Uterus (tissue), 3 donors: ENCODE measurements at regions not wholly inside any gene's neighbourhood (a gene's known extent, or its start where the extent isn't known, plus 50 kb on each side); places are given as distances from the start of the nearest gene placed in this dataset.

Source experiments
- DNase-seq, 2 donors: peaks; one replicate each; pipeline ENCODE4 v3.0.0-alpha.2; 2019 to 2020
- H3K27ac ChIP-seq, 2 donors: fragments of 200-600 bp; sonication (generic); 1 replicate in 1 of 2; 2 replicates in 1 of 2; pipeline ENCODE4 v1.5.1; 2016 to 2018
- H3K27me3 ChIP-seq, 2 donors: fragments of 200-600 bp; sonication (generic); one replicate each; pipeline ENCODE4 v1.5.1; 2018 to 2019; ENCODE audit warnings: control low read depth in 1 of 2
- H3K36me3 ChIP-seq, 2 donors: fragments of 200-600 bp; sonication (generic); one replicate each; pipeline ENCODE4 v1.5.1; 2019; ENCODE audit warnings: control low read depth in 1 of 2
- H3K4me1 ChIP-seq, 2 donors: fragments of 200-600 bp; sonication (generic); one replicate each; pipeline ENCODE4 v1.5.1; 2018 to 2019; ENCODE audit warnings: control low read depth in 1 of 2
- H3K4me3 ChIP-seq, 2 donors: fragments of 200-600 bp; sonication (generic); 1 replicate in 1 of 2; 2 replicates in 1 of 2; pipeline ENCODE4 v1.5.1; 2018 to 2019; ENCODE audit warnings: mild to moderate bottlenecking in 1 of 2
- H3K9me3 ChIP-seq, 2 donors: fragments of 200-600 bp; sonication (generic); one replicate each; pipeline ENCODE4 v1.5.1; 2019; ENCODE audit warnings: control low read depth in 1 of 2
- CTCF ChIP-seq, 4 experiments: fragments of 200-600 bp in 2 of 4; fragments of 450-650 bp in 2 of 4; sonication (generic) in 2 of 4; IDR thresholded peaks; one replicate each; pipeline ENCODE4 v1.5.1; 2016 to 2019; ENCODE audit warnings: antibody characterized with exemption in 4 of 4, mild to moderate bottlenecking in 2 of 4, moderate library complexity in 1 of 4
- POLR2A ChIP-seq, 2 donors: fragments of 450-650 bp; IDR thresholded peaks; one replicate each; pipeline ENCODE4 v1.6.1; 2016; ENCODE audit warnings: antibody characterized with exemption in 2 of 2, mild to moderate bottlenecking in 1 of 2, moderate library complexity in 1 of 2
- intact Hi-C: fragments of 100-400 bp; cut with DNase I; formaldehyde crosslinking; loops from one replicate; pipeline ENCODE4 v1.15.1; 2023; ENCODE audit warnings: low total_unique reads
- donor health status: DM: yes; HTN: yes; CAD: no.

- Histone ChIP-seq H3K9me3 (no peaks in the 10 kb centered on the region), H3K4me3 (no peak overlapping the region), H3K36me3 (no peaks in the 10 kb centered on the region), H3K4me1 (peaks cover 0 to 5% of the 10 kb centered on the region in 2 donors), H3K27ac (no peak overlapping the region), H3K27me3 (no peaks in the 10 kb centered on the region)
- TF ChIP-seq POLR2A (IDR thresholded peaks at IDR 0.05) = no peak
- TF ChIP-seq CTCF (IDR thresholded peaks at IDR 0.05) = no peak
- no peak for DNase-seq
- intact Hi-C loops = no loop called here
Measured at GRCh38 chr2:48134704-48135103, 179.8 kb upstream of the FOXN2 start.

- Histone ChIP-seq H3K36me3 (no peaks in the 10 kb centered on the region), H3K4me1 (peaks cover 0 to 5% of the 10 kb centered on the region in 2 donors), H3K27me3 (no peaks in the 10 kb centered on the region), H3K4me3 (no peak overlapping the region), H3K27ac (no peak overlapping the region), H3K9me3 (no peaks in the 10 kb centered on the region)
- no peak for TF ChIP-seq POLR2A (IDR thresholded peaks at IDR 0.05)
- TF ChIP-seq CTCF (IDR thresholded peaks at IDR 0.05) = no peak
- intact Hi-C loops = no loop called here
- DNase-seq = no peak
Measured at GRCh38 chr2:48135797-48136196, 178.7 kb upstream of the FOXN2 start.

- TF ChIP-seq POLR2A (IDR thresholded peaks at IDR 0.05) = no peak
- TF ChIP-seq CTCF (IDR thresholded peaks at IDR 0.05) = no peak
- H3K9me3 ChIP-seq = no peaks in the 10 kb centered on the region
- no peak for DNase-seq
- H3K4me1 ChIP-seq = no peaks in the 10 kb centered on the region
- H3K27me3 ChIP-seq = no peaks in the 10 kb centered on the region
- H3K36me3 ChIP-seq = no peaks in the 10 kb centered on the region
- no peak overlapping the region for H3K4me3 ChIP-seq
- intact Hi-C loops = no loop called here
- H3K27ac ChIP-seq = no peak overlapping the region
Measured at GRCh38 chr2:48137829-48138228, 176.7 kb upstream of the FOXN2 start.

GRCh38 chr2:48138898-48139297 is 175.6 kb upstream of the FOXN2 start:
- Histone ChIP-seq H3K9me3 (no peaks in the 10 kb centered on the region), H3K36me3 (no peaks in the 10 kb centered on the region), H3K27me3 (no peaks in the 10 kb centered on the region), H3K4me3 (no peak overlapping the region), H3K27ac (no peak overlapping the region), H3K4me1 (no peaks in the 10 kb centered on the region)
- DNase-seq = no peak
- intact Hi-C loops = no loop called here
- TF ChIP-seq POLR2A (IDR thresholded peaks at IDR 0.05) = no peak
- TF ChIP-seq CTCF (IDR thresholded peaks at IDR 0.05) = no peak

GRCh38 chr2:48140586-48140985 is 173.9 kb upstream of the FOXN2 start:
- intact Hi-C loops = no loop called here
- no peak for DNase-seq
- Histone ChIP-seq H3K4me3 (no peak overlapping the region), H3K27ac (no peak overlapping the region), H3K27me3 (no peaks in the 10 kb centered on the region), H3K36me3 (no peaks in the 10 kb centered on the region), H3K9me3 (no peaks in the 10 kb centered on the region), H3K4me1 (no peaks in the 10 kb centered on the region)
- TF ChIP-seq CTCF (IDR thresholded peaks at IDR 0.05) (no peak), POLR2A (IDR thresholded peaks at IDR 0.05) (no peak)
